Brain microvascular endothelial cell (primary cell): ENCODE measurements at regions not wholly inside any gene's neighbourhood (a gene's known extent, or its start where the extent isn't known, plus 50 kb on each side); places are given as distances from the start of the nearest gene placed in this dataset.
"Not testable (repeated sequence)": the region's sequence is repeated elsewhere in the genome, so short reads cannot be mapped to it uniquely, and the experiment has no call there.

Experiments
- DNase-seq: peaks from one replicate; pipeline ENCODE4 v3.0.0-alpha.2; 2020
- H3K27ac ChIP-seq: fragments of 250-450 bp; sonication (Bioruptor Pico); 2 replicates; pipeline ENCODE4 v1.5.1; 2020; ENCODE audit warnings: mild to moderate bottlenecking, moderate library complexity
- H3K27me3 ChIP-seq: fragments of 250-450 bp; sonication (Bioruptor Pico); replicated peaks from 2 replicates; pipeline ENCODE4 v1.5.1; 2020; ENCODE audit warnings: mild to moderate bottlenecking
- H3K36me3 ChIP-seq: fragments of 250-450 bp; sonication (Bioruptor Pico); replicated peaks from 2 replicates; pipeline ENCODE4 v1.5.1; 2020; ENCODE audit warnings: mild to moderate bottlenecking
- H3K4me3 ChIP-seq: 2 replicates; pipeline ENCODE4 v1.5.1; 2011; ENCODE audit warnings: low read depth, mild to moderate bottlenecking, control low read depth, low read length, moderate library complexity
- in situ Hi-C: cut with HindIII; loops from 2 replicates; pipeline ENCODE4 v1.10.0; 2017; ENCODE audit warnings: low sequenced_read_pairs, low pct_ligation_motif_present
- TF ChIP-seq, protein P1 (sequence below): IDR thresholded peaks from 2 replicates; pipeline ENCODE4 v1.5.1; 2011; ENCODE audit warnings: low read depth, mild to moderate bottlenecking, moderate library complexity, low read length, control low read depth, inconsistent platforms; ENCODE audit errors: missing control alignments

DNA sequence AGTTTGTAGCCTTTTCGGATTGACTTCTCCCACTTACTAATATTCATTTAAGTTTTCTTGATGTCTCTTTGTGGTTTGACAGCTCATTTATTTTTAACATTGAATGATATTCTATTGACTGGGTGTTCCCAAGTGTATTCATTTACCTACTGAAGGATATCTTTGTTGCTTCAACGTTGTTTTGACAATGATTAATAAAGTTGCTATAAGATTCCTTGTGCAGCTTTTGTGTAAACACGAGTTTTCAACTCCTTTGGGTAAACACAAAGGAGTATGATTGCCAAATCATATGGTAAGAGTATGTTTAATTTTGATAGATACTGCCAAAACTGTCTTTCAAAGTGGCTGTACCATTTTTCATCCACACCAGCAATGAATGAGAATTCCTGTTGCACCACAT lies 1200.9 kb downstream of the DSC3 start:
- Histone ChIP-seq H3K4me3 (no peak overlapping the region), H3K27me3 (no peaks in the 10 kb centered on the region), H3K36me3 (no peaks in the 10 kb centered on the region), H3K27ac (no peak overlapping the region)
- in situ Hi-C loops: no loop called here
- DNase-seq: no peak
- TF ChIP-seq, protein P1, sequence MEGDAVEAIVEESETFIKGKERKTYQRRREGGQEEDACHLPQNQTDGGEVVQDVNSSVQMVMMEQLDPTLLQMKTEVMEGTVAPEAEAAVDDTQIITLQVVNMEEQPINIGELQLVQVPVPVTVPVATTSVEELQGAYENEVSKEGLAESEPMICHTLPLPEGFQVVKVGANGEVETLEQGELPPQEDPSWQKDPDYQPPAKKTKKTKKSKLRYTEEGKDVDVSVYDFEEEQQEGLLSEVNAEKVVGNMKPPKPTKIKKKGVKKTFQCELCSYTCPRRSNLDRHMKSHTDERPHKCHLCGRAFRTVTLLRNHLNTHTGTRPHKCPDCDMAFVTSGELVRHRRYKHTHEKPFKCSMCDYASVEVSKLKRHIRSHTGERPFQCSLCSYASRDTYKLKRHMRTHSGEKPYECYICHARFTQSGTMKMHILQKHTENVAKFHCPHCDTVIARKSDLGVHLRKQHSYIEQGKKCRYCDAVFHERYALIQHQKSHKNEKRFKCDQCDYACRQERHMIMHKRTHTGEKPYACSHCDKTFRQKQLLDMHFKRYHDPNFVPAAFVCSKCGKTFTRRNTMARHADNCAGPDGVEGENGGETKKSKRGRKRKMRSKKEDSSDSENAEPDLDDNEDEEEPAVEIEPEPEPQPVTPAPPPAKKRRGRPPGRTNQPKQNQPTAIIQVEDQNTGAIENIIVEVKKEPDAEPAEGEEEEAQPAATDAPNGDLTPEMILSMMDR: no peak

DNA sequence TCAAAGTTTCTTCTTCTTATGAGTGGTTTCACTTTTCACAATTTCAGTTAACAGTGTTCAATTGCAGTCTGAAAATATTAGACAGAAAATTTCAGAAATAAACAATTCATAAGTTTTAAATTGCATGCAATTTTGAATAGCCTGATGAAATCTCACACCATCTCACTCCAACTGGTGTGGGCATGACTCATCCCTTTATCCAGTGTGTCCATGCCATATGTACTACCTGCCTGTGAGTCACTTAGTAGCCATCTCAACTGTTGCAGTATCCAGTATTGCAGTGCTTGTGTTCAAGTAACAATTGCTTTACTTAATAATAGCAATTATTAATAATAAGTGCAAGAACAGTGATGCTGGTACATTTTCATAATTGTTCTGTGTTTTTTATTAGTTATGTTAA lies 1202.5 kb downstream of the DSC3 start:
- no peak overlapping the region for H3K4me3 ChIP-seq
- H3K27me3 ChIP-seq: no peaks in the 10 kb centered on the region
- DNase-seq: peak; percentile 2
- no peaks in the 10 kb centered on the region for H3K36me3 ChIP-seq
- H3K27ac ChIP-seq: no peak overlapping the region
- in situ Hi-C loops: no loop called here
- TF ChIP-seq, protein P1: no peak

DNA sequence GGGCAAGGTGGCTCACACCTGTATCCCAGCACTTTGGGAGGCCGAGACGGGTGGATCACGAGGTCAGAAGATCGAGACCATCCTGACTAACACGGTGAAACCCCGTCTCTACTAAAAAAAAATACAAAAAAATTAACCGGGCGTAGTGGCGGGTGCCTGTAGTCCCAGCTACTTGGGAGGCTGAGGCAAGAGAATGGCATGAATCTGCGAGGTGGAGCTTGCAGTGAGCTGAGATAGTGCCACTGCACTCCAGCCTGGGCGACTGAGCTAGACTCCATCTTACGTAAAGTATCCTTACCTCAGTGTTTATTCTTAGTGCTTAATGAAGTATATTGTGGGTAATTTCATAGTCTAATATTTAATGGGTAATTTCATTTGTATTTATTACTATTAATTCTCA lies 1203.6 kb downstream of the DSC3 start:
- not testable (repeated sequence) for H3K4me3 ChIP-seq

DNA sequence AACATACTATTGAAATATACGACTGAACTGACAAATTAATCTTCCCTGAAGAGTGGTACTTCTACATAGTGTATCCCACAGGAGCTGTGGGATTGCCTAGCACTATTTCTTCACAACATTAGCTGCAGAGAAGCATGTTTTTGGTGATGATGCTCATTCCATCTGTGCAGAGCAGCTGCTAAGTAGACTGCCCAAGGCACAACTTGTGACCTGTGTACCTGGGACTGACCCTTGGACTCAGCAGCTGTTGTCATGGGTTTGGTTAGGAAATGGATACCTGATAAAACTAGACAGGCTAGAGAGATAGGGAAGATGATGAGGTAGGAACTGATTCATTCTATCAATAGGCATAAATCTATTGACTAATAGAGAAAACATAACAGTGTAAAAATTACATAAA lies 1204.0 kb downstream of the DSC3 start:
- Histone ChIP-seq H3K27ac (no peak overlapping the region), H3K36me3 (no peaks in the 10 kb centered on the region), H3K27me3 (no peaks in the 10 kb centered on the region), H3K4me3 (no peak overlapping the region)
- in situ Hi-C loops: no loop called here
- DNase-seq: no peak
- TF ChIP-seq, protein P1: no peak

More for the DNA sequence above, 1203.6 kb downstream of the DSC3 start:
- H3K36me3 ChIP-seq, H3K27ac ChIP-seq, in situ Hi-C loops, DNase-seq, H3K27me3 ChIP-seq: not testable (repeated sequence)

DNA sequence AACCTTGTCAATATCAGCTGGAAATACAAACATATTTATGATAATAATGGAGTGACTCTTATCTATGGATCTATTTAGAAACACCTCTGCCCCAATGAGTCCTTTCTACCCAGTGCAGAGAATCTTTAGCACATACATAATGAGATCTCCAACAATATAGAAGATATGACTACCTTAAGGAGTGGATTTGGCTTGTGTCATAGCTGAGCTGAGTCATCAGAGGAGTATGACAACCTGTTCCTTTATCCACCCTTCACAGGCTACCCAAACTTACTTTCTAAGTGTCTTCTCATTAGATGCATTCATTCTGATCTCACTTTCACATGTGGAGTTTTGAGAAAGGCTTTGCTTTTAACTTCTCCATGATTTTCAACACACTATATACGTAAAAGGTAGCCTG lies 1218.9 kb downstream of the DSC3 start:
- H3K27ac ChIP-seq: no peak overlapping the region
- in situ Hi-C loops: no loop called here
- DNase-seq: no peak
- H3K4me3 ChIP-seq: no peak overlapping the region
- TF ChIP-seq, protein P1: no peak
- H3K27me3 ChIP-seq: no peaks in the 10 kb centered on the region
- no peaks in the 10 kb centered on the region for H3K36me3 ChIP-seq

DNA sequence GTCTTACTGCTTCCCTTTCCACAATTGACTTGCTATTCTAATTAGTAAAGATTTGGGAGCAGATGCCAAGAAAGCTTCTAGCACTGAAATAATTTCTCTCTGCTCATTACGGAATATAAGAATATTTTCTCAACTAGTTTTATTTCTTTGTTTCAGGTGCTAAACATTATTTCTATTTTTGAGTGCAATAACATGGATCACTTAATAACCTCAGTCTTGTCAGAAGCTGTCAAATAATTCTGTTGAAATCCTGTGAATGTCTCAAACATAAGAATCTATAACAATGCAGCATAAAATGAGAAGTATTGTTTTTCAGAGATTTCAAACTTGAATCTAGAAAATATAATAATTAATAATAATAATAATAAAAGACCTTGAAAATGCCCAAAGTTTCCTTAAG lies 1221.0 kb downstream of the DSC3 start:
- no peak for DNase-seq
- Histone ChIP-seq H3K36me3 (no peaks in the 10 kb centered on the region), H3K27me3 (no peaks in the 10 kb centered on the region), H3K27ac (no peak overlapping the region), H3K4me3 (no peak overlapping the region)
- in situ Hi-C loops: no loop called here
- TF ChIP-seq, protein P1: no peak
